H54 (cell line): ENCODE measurements at regions not wholly inside any gene's neighbourhood (a gene's known extent, or its start where the extent isn't known, plus 50 kb on each side); places are given as distances from the start of the nearest gene placed in this dataset.

ENCODE experiments used
- DNase-seq: peaks from one replicate; pipeline ENCODE4 v3.0.0; 2011; ENCODE audit warnings: low spot score, mixed read lengths; ENCODE audit not compliant: insufficient read length
- FAIRE-seq: peaks from 3 replicates; lab custom pipeline; 2011; peaks lifted over from hg19 to GRCh38; lab: Jason Lieb, UNC
- POLR2A ChIP-seq: IDR thresholded peaks from 2 replicates; pipeline ENCODE4 v1.6.1; 2011; ENCODE audit warnings: low read depth, mild to moderate bottlenecking, low read length

GRCh38 chr2:166593403-166593802 lies 99.4 kb upstream of the SCN7A start:
- peak; percentile 78 for FAIRE-seq

GRCh38 chr2:166592750-166593149 lies 98.7 kb upstream of the SCN7A start:
- FAIRE-seq: no peak
- no peak for DNase-seq
- no peak for TF ChIP-seq POLR2A

More at GRCh38 chr2:166593403-166593802, 99.4 kb upstream of the SCN7A start:
- no peak for TF ChIP-seq POLR2A
- DNase-seq: peak; percentile 16

GRCh38 chr2:166591226-166591625 lies 97.2 kb upstream of the SCN7A start:
- no peak for DNase-seq
- no peak for TF ChIP-seq POLR2A
- FAIRE-seq: no peak

DNA sequence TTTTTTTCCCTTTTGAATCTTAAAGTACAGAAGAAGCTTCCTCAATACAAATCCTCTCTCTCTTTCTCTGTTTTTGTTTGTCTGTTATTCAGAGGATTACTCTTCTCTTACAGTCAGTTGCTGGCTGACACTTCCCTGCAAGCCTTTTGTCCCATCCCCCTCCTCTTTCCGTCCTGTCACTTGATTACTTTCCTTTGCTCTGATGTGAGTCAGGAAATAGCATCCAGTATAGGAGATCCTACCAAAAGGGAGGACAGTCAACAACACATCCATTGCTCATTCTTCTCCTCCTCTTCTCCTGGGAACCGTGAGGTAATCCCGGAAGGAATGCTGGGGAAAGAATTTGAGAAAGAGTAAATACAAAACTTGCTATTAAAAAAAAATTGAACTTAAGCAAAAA lies 79.3 kb upstream of the SCN7A start:
- FAIRE-seq (peak; percentile 93), DNase-seq (peak; percentile 1)
- no peak for TF ChIP-seq POLR2A

GRCh38 chr2:166572937-166573336 lies 78.9 kb upstream of the SCN7A start:
- peak; percentile 38 for FAIRE-seq
- no peak for DNase-seq
- TF ChIP-seq POLR2A: no peak

- no peak for FAIRE-seq
- DNase-seq: no peak
- no peak for TF ChIP-seq POLR2A
Measured at GRCh38 chr2:166568409-166568808, 74.4 kb upstream of the SCN7A start.

DNA sequence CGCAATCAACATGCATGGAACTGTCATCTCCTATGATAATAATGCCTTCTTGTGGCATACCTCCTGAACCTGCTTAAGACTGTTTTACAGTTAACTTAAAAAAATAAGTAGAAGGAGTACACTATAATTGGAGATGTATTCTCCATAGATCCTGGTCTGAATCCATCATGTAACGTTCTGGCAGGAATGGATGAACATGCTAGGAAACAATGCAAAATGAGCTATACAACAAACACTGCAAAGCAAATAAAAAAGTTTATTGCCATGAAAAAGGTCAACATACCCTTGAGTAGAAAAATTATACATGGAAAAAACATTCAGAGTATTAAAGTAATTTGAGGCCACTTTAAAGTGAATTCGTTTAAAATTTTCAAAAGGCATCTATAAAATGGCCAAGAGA lies 71.5 kb upstream of the SCN7A start:
- DNase-seq (no peak), FAIRE-seq (no peak)
- no peak for TF ChIP-seq POLR2A

DNA sequence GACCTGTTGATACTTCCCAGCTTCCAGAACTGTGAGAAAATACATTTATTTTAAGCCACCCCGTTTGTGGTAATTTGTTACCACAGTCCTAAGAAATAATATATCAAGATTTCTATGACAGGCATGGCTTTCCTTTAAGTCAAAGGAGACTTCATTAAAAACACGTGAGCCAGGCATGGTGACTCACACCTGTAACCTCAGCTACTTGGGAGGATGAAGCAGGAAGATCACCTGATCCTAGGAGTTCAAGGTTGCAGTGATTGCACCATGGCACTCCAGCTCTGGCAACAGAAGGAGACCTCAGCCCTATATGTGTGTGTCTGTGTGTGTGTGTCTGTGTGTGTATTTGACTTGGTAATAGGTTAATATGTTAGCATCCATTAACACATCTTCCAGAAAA lies 69.8 kb upstream of the SCN7A start:
- no peak for FAIRE-seq
- no peak for TF ChIP-seq POLR2A
- no peak for DNase-seq

- TF ChIP-seq POLR2A: no peak
- DNase-seq: no peak
- no peak for FAIRE-seq
Measured at GRCh38 chr2:166560022-166560421, 66.0 kb upstream of the SCN7A start.

- FAIRE-seq: no peak
- no peak for TF ChIP-seq POLR2A
Measured at GRCh38 chr2:166550923-166551322, 56.9 kb upstream of the SCN7A start.

GRCh38 chr2:166545473-166545872 lies 51.4 kb upstream of the SCN7A start:
- no peak for TF ChIP-seq POLR2A
- DNase-seq: no peak
- no peak for FAIRE-seq

More at GRCh38 chr2:166550923-166551322, 56.9 kb upstream of the SCN7A start:
- DNase-seq: no peak
